ENCODE measurements at regions not wholly inside any gene's neighbourhood (a gene's known extent, or its start where the extent isn't known, plus 50 kb on each side); places are given as distances from the start of the nearest gene placed in this dataset.
"Not testable (repeated sequence)": the region's sequence is repeated elsewhere in the genome, so short reads cannot be mapped to it uniquely, and the experiment has no call there.

DNA sequence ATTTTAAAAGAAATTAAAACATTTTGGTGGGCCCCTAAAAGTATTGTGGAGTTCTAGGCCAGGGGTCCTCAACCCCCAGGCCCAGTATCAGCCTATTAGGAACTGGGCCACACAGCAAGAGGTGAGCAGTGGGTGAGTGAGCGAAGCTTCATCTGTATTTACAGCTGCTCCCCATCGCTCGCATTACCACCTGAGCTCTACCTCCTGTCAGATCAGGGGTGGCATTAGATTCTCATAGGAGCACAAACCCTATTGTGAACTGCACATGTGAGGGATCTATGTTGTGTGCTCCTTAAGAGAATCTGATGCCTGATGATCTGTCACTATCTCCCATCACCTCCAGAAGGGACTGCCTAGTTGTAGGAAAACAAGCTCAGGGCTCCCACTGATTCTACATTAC, 50.1 kb upstream of the PAPSS2 start:
- H3K14ac ChIP-seq (replicated peaks; ENCODE audit: low read depth, low read length); H4K91ac ChIP-seq (ENCODE audit: insufficient read depth, low read depth, low read length); H3K4me3 ChIP-seq (ENCODE audit: insufficient read depth, low read depth, low read length); H3K79me1 ChIP-seq (ENCODE audit: low read depth in 1 of 2, low read length in 2 of 2); H3K36me3 ChIP-seq (ENCODE audit: control insufficient read depth, insufficient read depth, low read length); H2AK5ac ChIP-seq (ENCODE audit: low read depth, low read length); H4K5ac ChIP-seq (ENCODE audit: low read depth, low read length); H3K27ac ChIP-seq (ENCODE audit: insufficient read depth, low read length); H2BK5ac ChIP-seq (ENCODE audit: low read depth, low read length, poor library complexity, severe bottlenecking); dilution Hi-C loops (cut with HindIII; ENCODE audit: low sequenced_read_pairs, unreplicated experiment); H3K4me2 ChIP-seq (ENCODE audit: low read depth, low read length); intact Hi-C loops (cut with micrococcal nuclease); H4K20me1 ChIP-seq (ENCODE audit: insufficient read depth, low read length); H2BK120ac ChIP-seq (ENCODE audit: low read depth, low read length); H2BK15ac ChIP-seq (ENCODE audit: low read depth, low read length); H2AK9ac ChIP-seq (replicated peaks; ENCODE audit: low read depth, low read length, poor library complexity); H3K4me1 ChIP-seq (ENCODE audit: control insufficient read depth, insufficient read depth, low read length); H3K23ac ChIP-seq (ENCODE audit: low read depth, low read length); H3K9me1 ChIP-seq (ENCODE audit: insufficient read depth, low read length); H2BK20ac ChIP-seq (ENCODE audit: low read depth, low read length); DNase-seq; H3K27me3 ChIP-seq (ENCODE audit: control insufficient read depth, insufficient read depth, low read length); H3K9ac ChIP-seq (ENCODE audit: low read depth, low read length); BruUV-seq (replicated peaks); H3K9me3 ChIP-seq (ENCODE audit: control insufficient read depth, insufficient read depth, low read length); H2AFZ ChIP-seq (replicated peaks; ENCODE audit: low read length, poor library complexity); ATAC-seq (ENCODE audit: low read depth); H3K4ac ChIP-seq (ENCODE audit: low read depth, low read length); H4K8ac ChIP-seq (ENCODE audit: low read depth in 2 of 2, low read length in 2 of 2); H3K56ac ChIP-seq (ENCODE audit: extremely low read depth, insufficient read depth, low read length); H3K18ac ChIP-seq (ENCODE audit: low read depth, low read length): not testable (repeated sequence)
- WGBS, 2 experiments (ENCODE audit: extremely low coverage in 2 of 2, insufficient read length in 1 of 2), result no CpG with 5 or more reads among the region's 3 CpGs
- in situ Hi-C loops (cut with MboI; ENCODE audit: low sequenced_read_pairs), result loop anchor here (10.0 kb wide), 1 partner anchor 65 kb away; no protein-coding TSS in a partner anchor
- CTCF ChIA-PET, result interaction anchor here (0.6 to 0.7 kb wide), 2 partner anchors 18 to 130 kb away, joined by 3 read pairs; no protein-coding TSS in a partner anchor
- POLR2A ChIA-PET (ENCODE audit: unreplicated experiment), result interaction anchor here (0.6 kb wide), 1 partner anchor 66 kb away, joined by 3 read pairs; no protein-coding TSS in a partner anchor

Measured in IMR-90 (cell line).